Gastrocnemius medialis (tissue), 4 donors: ENCODE measurements at regions not wholly inside any gene's neighbourhood (a gene's known extent, or its start where the extent isn't known, plus 50 kb on each side); places are given as distances from the start of the nearest gene placed in this dataset.
"Not testable (repeated sequence)": the region's sequence is repeated elsewhere in the genome, so short reads cannot be mapped to it uniquely, and the experiment has no call there.

Source experiments
- ATAC-seq, 2 donors: fragments of 150-250 bp; one replicate each; pipeline ENCODE4 v1.9.1; 2016
- DNase-seq, 2 donors: peaks; one replicate each; pipeline ENCODE4 v3.0.0-alpha.2; 2019
- H3K27ac ChIP-seq, 4 donors: fragments of 200-600 bp; sonication (generic); 1 replicate in 1 of 4; 2 replicates in 3 of 4; pipeline ENCODE4 v1.5.1; 2016 to 2018; ENCODE audit warnings: mild to moderate bottlenecking in 2 of 4, moderate library complexity in 1 of 4
- H3K27me3 ChIP-seq, 3 donors: fragments of 200-600 bp; sonication (generic) in 2 of 3; 1 replicate in 1 of 3; 2 replicates in 2 of 3; pipeline versions ENCODE4 v1.5.1 to v1.6.0; 2016 to 2019; ENCODE audit warnings: mild to moderate bottlenecking in 1 of 3, moderate library complexity in 1 of 3
- H3K36me3 ChIP-seq, 2 donors: fragments of 200-600 bp; sonication (generic) in 1 of 2; one replicate each; pipeline ENCODE4 v1.5.1; 2017 to 2018
- H3K4me1 ChIP-seq, 2 donors: fragments of 200-600 bp; sonication (generic) in 1 of 2; one replicate each; pipeline ENCODE4 v1.5.1; 2016 to 2017; ENCODE audit warnings: mild to moderate bottlenecking in 2 of 2
- H3K4me3 ChIP-seq, 4 donors: fragments of 200-600 bp; sonication (generic) in 3 of 4; 1 replicate in 1 of 4; 2 replicates in 3 of 4; pipeline ENCODE4 v1.5.1; 2016 to 2019; ENCODE audit warnings: mild to moderate bottlenecking in 2 of 4
- H3K9me3 ChIP-seq, 3 donors: fragments of 200-600 bp; sonication (generic) in 2 of 3; 1 replicate in 1 of 3; 2 replicates in 2 of 3; pipeline ENCODE4 v1.5.1; 2016 to 2019
- CTCF ChIP-seq, 5 experiments: fragments of 450-650 bp in 3 of 5; fragments of 200-600 bp in 2 of 5; sonication (generic) in 2 of 5; IDR thresholded peaks in 4 of 5; conservative IDR thresholded peaks in 1 of 5; 1 replicate in 4 of 5; 2 replicates in 1 of 5; pipeline ENCODE4 v1.5.1; 2016 to 2019; ENCODE audit warnings: antibody characterized with exemption in 5 of 5, mild to moderate bottlenecking in 3 of 5, moderate library complexity in 3 of 5
- POLR2A ChIP-seq, 2 donors: fragments of 450-650 bp; IDR thresholded peaks; one replicate each; pipeline ENCODE4 v1.6.1; 2017; ENCODE audit warnings: antibody characterized with exemption in 2 of 2, mild to moderate bottlenecking in 2 of 2, moderate library complexity in 2 of 2
- in situ Hi-C, 4 donors: fragments of 200-750 bp; cut with MboI; loops; one replicate each; pipeline versions ENCODE4 v1.15.0 to v1.8.0; 2017; ENCODE audit warnings: low sequenced_read_pairs in 4 of 4
- intact Hi-C: fragments of 100-400 bp; cut with DNase I; formaldehyde crosslinking; loops from one replicate; pipeline ENCODE4 v1.15.1; 2023; ENCODE audit warnings: low total_unique reads

- in situ Hi-C loops (no loop called here), intact Hi-C loops (loop anchor here (5.0 kb wide), 1 partner anchor 94 kb away; no protein-coding TSS in a partner anchor)
- DNase-seq (peak; percentile 26 to 42), ATAC-seq (peak; percentile 87 to 98)
- Histone ChIP-seq H3K27me3 (no peaks in the 10 kb centered on the region), H3K9me3 (no peaks in the 10 kb centered on the region), H3K27ac (peak overlapping the region; percentile 1 to 69 (median 60)), H3K4me1 (peaks cover 5 to 8% of the 10 kb centered on the region in 2 donors), H3K36me3 (no peaks in the 10 kb centered on the region), H3K4me3 (peak overlapping the region; percentile 24 to 42 (median 34))
- TF ChIP-seq CTCF (IDR thresholded peaks at IDR 0.05 in 4 of 5, conservative IDR thresholded peaks at IDR 0.05 in 1 of 5) (no peak), POLR2A (IDR thresholded peaks at IDR 0.05) (no peak)
Measured at GRCh38 chr3:151538456-151539393, 77.9 kb upstream of the IGSF10 start.

- Histone ChIP-seq H3K27ac (peak overlapping the region in 2 of 4 donors; percentile 53 to 69), H3K36me3 (no peaks in the 10 kb centered on the region), H3K4me1 (peaks cover 5 to 8% of the 10 kb centered on the region in 2 donors), H3K9me3 (no peaks in the 10 kb centered on the region), H3K4me3 (no peak overlapping the region), H3K27me3 (no peaks in the 10 kb centered on the region)
- in situ Hi-C loops (no loop called here), intact Hi-C loops (loop anchor here (5.0 kb wide), 1 partner anchor 95 kb away; no protein-coding TSS in a partner anchor)
- no peak for DNase-seq
- no peak for TF ChIP-seq POLR2A (IDR thresholded peaks at IDR 0.05)
- TF ChIP-seq CTCF (IDR thresholded peaks at IDR 0.05 in 4 of 5, conservative IDR thresholded peaks at IDR 0.05 in 1 of 5) = no peak
- ATAC-seq = no peak
Measured at GRCh38 chr3:151537726-151538125, 76.9 kb upstream of the IGSF10 start.

DNA sequence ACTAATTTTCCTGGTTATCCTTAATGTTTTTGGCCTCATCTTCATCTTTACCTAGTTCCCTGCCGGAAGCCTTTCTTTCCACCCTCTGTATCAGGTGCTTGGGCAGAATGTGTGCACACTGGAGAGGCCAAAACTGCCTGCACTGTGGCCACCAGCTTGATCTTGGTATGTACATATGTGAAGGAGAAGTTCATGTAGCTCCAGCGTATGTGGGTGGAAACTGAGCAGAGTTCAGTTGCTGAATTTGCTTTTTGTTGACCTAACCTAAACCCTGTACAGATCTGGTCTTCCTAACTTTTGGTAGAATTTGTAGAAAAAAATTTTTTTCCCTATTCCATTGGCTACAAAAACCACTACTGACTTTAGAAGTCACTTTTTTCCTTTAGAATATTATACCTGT is 65.9 kb upstream of the IGSF10 start:
- Histone ChIP-seq H3K4me1 (no peaks in the 10 kb centered on the region), H3K4me3 (no peak overlapping the region), H3K27ac (no peak overlapping the region), H3K36me3 (no peaks in the 10 kb centered on the region), H3K9me3 (no peaks in the 10 kb centered on the region), H3K27me3 (no peaks in the 10 kb centered on the region)
- TF ChIP-seq POLR2A (IDR thresholded peaks at IDR 0.05) = no peak
- TF ChIP-seq CTCF (IDR thresholded peaks at IDR 0.05 in 4 of 5, conservative IDR thresholded peaks at IDR 0.05 in 1 of 5) = no peak
- no peak for DNase-seq
- ATAC-seq = no peak
- in situ Hi-C loops = no loop called here
- intact Hi-C loops = no loop called here

DNA sequence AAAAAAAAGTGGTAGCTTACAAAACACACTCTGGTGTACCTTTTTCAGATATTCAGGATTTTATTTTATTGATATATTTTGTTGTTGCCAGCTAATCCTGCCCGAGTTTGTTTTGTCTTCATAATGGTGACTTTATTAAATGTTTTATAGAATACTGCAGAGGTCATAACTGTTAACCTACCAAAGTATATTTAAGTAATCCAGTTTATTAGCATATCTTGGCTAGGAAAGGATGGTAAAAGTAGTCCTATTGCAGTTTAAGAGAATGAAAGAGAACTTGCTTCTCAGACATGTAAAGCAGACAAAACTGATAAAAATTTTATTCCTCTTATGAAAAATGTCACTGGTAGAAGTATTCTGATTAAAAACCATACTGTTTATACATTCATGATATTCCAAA is 59.2 kb upstream of the IGSF10 start:
- no peaks in the 10 kb centered on the region for H3K36me3 ChIP-seq
- in situ Hi-C loops (no loop called here), intact Hi-C loops (no loop called here)
- H3K27ac ChIP-seq = no peak overlapping the region
- no peaks in the 10 kb centered on the region for H3K9me3 ChIP-seq
- no peak overlapping the region for H3K4me3 ChIP-seq
- ATAC-seq (no peak), DNase-seq (no peak)
- no peak for TF ChIP-seq CTCF (IDR thresholded peaks at IDR 0.05 in 4 of 5, conservative IDR thresholded peaks at IDR 0.05 in 1 of 5)
- no peak for TF ChIP-seq POLR2A (IDR thresholded peaks at IDR 0.05)
- no peaks in the 10 kb centered on the region for H3K4me1 ChIP-seq
- H3K27me3 ChIP-seq = no peaks in the 10 kb centered on the region

DNA sequence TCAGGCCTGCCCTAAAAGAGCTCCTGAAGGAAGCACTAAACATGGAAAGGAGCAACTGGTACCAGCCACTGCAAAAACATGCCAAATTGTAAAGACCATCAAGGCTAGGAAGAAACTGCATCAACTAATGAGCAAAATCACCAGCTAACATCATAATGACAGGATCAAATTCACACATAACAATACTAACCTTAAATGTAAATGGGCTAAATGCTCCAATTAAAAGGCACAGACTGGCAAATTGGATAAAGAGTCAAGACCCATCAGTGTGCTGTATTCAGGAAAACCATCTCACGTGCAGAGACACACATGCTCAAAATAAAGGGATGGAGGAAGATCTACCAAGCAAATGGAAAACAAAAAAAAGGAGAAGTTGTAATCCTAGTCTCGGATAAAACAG is 50.6 kb upstream of the IGSF10 start:
- H3K4me1 ChIP-seq, H3K4me3 ChIP-seq, H3K9me3 ChIP-seq, H3K27ac ChIP-seq, DNase-seq, H3K27me3 ChIP-seq, H3K36me3 ChIP-seq, in situ Hi-C loops, intact Hi-C loops, ATAC-seq: not testable (repeated sequence)
